Stomach (tissue), 4 donors: ENCODE measurements at regions not wholly inside any gene's neighbourhood (a gene's known extent, or its start where the extent isn't known, plus 50 kb on each side); places are given as distances from the start of the nearest gene placed in this dataset.

Experiments
- EP300 ChIP-seq: sonication (generic); formaldehyde crosslinking; IDR thresholded peaks from one replicate; pipeline ENCODE4 v1.6.1; 2017; ENCODE audit warnings: antibody characterized with exemption
- POLR2A ChIP-seq, 4 donors: fragments of 450-650 bp; IDR thresholded peaks; one replicate each; pipeline ENCODE4 v1.6.1; 2016; ENCODE audit warnings: antibody characterized with exemption in 4 of 4, control low read depth in 2 of 4, mild to moderate bottlenecking in 1 of 4, moderate library complexity in 1 of 4
- POLR2AphosphoS5 ChIP-seq, 3 donors: sonication (generic); formaldehyde crosslinking; IDR thresholded peaks; one replicate each; pipeline ENCODE4 v1.6.1; 2016; ENCODE audit warnings: antibody characterized with exemption in 3 of 3
- TF ChIP-seq, protein P1 (sequence below), 7 experiments: fragments of 450-650 bp in 4 of 7; fragments of 200-600 bp in 3 of 7; sonication (generic) in 3 of 7; IDR thresholded peaks; one replicate each; pipeline ENCODE4 v1.5.1; 2016 to 2019; ENCODE audit warnings: antibody characterized with exemption in 7 of 7, control low read depth in 2 of 7, mild to moderate bottlenecking in 1 of 7

DNA sequence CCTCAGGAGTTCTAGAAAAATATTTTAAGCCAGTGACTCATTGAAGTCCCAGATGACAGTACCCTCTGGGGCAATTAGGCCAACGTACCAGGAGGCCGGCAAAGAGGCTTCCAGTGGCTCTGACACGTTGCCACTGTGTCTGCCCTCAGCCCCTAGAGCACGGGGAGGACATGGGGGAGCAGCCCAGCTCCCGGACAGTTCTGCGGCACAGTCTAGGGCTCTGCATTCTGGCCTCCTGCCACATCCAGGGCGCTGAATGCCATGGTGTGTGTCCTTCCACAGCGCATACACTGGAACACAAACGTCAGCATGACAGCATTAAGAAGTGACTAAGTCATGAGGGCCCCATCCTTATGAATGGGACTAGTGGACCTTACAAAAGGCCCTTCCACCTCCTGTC lies 156.2 kb downstream of the RNASET2 start:
- TF ChIP-seq, protein P1, sequence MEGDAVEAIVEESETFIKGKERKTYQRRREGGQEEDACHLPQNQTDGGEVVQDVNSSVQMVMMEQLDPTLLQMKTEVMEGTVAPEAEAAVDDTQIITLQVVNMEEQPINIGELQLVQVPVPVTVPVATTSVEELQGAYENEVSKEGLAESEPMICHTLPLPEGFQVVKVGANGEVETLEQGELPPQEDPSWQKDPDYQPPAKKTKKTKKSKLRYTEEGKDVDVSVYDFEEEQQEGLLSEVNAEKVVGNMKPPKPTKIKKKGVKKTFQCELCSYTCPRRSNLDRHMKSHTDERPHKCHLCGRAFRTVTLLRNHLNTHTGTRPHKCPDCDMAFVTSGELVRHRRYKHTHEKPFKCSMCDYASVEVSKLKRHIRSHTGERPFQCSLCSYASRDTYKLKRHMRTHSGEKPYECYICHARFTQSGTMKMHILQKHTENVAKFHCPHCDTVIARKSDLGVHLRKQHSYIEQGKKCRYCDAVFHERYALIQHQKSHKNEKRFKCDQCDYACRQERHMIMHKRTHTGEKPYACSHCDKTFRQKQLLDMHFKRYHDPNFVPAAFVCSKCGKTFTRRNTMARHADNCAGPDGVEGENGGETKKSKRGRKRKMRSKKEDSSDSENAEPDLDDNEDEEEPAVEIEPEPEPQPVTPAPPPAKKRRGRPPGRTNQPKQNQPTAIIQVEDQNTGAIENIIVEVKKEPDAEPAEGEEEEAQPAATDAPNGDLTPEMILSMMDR (IDR thresholded peaks at IDR 0.05), result no peak
- TF ChIP-seq POLR2AphosphoS5 (IDR thresholded peaks at IDR 0.05) (no peak), POLR2A (IDR thresholded peaks at IDR 0.05) (no peak), EP300 (no peak)
